Spinal cord (tissue), 9 donors: ENCODE measurements at regions not wholly inside any gene's neighbourhood (a gene's known extent, or its start where the extent isn't known, plus 50 kb on each side); places are given as distances from the start of the nearest gene placed in this dataset.

Source experiments
- DNase-seq, 6 donors: peaks; one replicate each; pipeline versions ENCODE4 v3.0.0 to v3.0.0-alpha.2; 2013 to 2015; ENCODE audit warnings: low spot score in 6 of 6, low read depth in 4 of 6
- H3K27ac ChIP-seq: one replicate; pipeline ENCODE4 v1.5.1; 2013; ENCODE audit warnings: low read depth, low read length, control low read depth
- H3K27me3 ChIP-seq: one replicate; pipeline ENCODE4 v1.6.1; 2013; ENCODE audit warnings: low read length; ENCODE audit not compliant: control insufficient read depth, insufficient read depth
- H3K36me3 ChIP-seq: one replicate; pipeline ENCODE4 v1.6.1; 2013; ENCODE audit warnings: low read length; ENCODE audit not compliant: control insufficient read depth, insufficient read depth
- H3K4me1 ChIP-seq: one replicate; pipeline ENCODE4 v1.6.1; 2013; ENCODE audit warnings: low read length; ENCODE audit not compliant: control insufficient read depth, insufficient read depth
- H3K4me3 ChIP-seq: one replicate; pipeline ENCODE4 v1.5.1; 2013; ENCODE audit warnings: low read depth, low read length, control low read depth
- H3K9me3 ChIP-seq: one replicate; pipeline ENCODE4 v1.6.1; 2013; ENCODE audit warnings: low read length; ENCODE audit not compliant: control insufficient read depth, insufficient read depth
- WGBS: methylation state at CpG from one replicate; pipeline ENCODE4 v1.1.5; 2013; ENCODE audit warnings: missing lambda C conversion rate; ENCODE audit not compliant: insufficient coverage; 5-methylcytosine and 5-hydroxymethylcytosine counted together
- donor health status: healthy.

GRCh38 chr20:56820984-56821383, 191.9 kb downstream of the TFAP2C start:
- no peaks in the 10 kb centered on the region for H3K4me1 ChIP-seq
- H3K27ac ChIP-seq, result no peak overlapping the region
- DNase-seq, result no peak
- no peaks in the 10 kb centered on the region for H3K36me3 ChIP-seq
- H3K27me3 ChIP-seq, result no peaks in the 10 kb centered on the region
- no peak overlapping the region for H3K4me3 ChIP-seq
- no peaks in the 10 kb centered on the region for H3K9me3 ChIP-seq
- 92% methylated on average over 3 of the region's 3 CpGs for WGBS

- DNase-seq, result no peak
- no peak overlapping the region for H3K4me3 ChIP-seq
- no peaks in the 10 kb centered on the region for H3K9me3 ChIP-seq
- H3K27ac ChIP-seq, result no peak overlapping the region
- H3K27me3 ChIP-seq, result peaks cover 17% of the 10 kb centered on the region
- no peaks in the 10 kb centered on the region for H3K36me3 ChIP-seq
- H3K4me1 ChIP-seq, result no peaks in the 10 kb centered on the region
- no CpG with 5 or more reads among the region's 4 CpGs for WGBS
These were observed 197.2 kb downstream of the TFAP2C start for GRCh38 chr20:56826306-56826704.

- no peaks in the 10 kb centered on the region for H3K36me3 ChIP-seq
- peaks cover 17% of the 10 kb centered on the region for H3K27me3 ChIP-seq
- no peaks in the 10 kb centered on the region for H3K4me1 ChIP-seq
- no peak overlapping the region for H3K27ac ChIP-seq
- 52% methylated on average over 15 of the region's 22 CpGs for WGBS
- H3K9me3 ChIP-seq, result no peaks in the 10 kb centered on the region
- peak in 2 of 6 donors; percentile 47 to 54 for DNase-seq
- H3K4me3 ChIP-seq, result no peak overlapping the region
These were observed 197.9 kb downstream of the TFAP2C start for GRCh38 chr20:56826705-56827665.

GRCh38 chr20:56827763-56828162, 198.7 kb downstream of the TFAP2C start:
- 41% methylated on average over 9 of the region's 14 CpGs for WGBS
- no peak for DNase-seq
- Histone ChIP-seq H3K36me3 (no peaks in the 10 kb centered on the region), H3K4me3 (no peak overlapping the region), H3K4me1 (no peaks in the 10 kb centered on the region), H3K27me3 (peaks cover 17% of the 10 kb centered on the region), H3K27ac (no peak overlapping the region), H3K9me3 (no peaks in the 10 kb centered on the region)

GRCh38 chr20:56828402-56828801, 199.3 kb downstream of the TFAP2C start:
- no peaks in the 10 kb centered on the region for H3K4me1 ChIP-seq
- H3K27ac ChIP-seq, result no peak overlapping the region
- no peak for DNase-seq
- H3K9me3 ChIP-seq, result no peaks in the 10 kb centered on the region
- H3K36me3 ChIP-seq, result no peaks in the 10 kb centered on the region
- WGBS, result 100% methylated on average over 6 of the region's 9 CpGs
- peaks cover 17% of the 10 kb centered on the region for H3K27me3 ChIP-seq
- H3K4me3 ChIP-seq, result no peak overlapping the region

GRCh38 chr20:56829788-56830385, 200.8 kb downstream of the TFAP2C start:
- H3K27me3 ChIP-seq, result peaks cover 17% of the 10 kb centered on the region
- H3K4me1 ChIP-seq, result no peaks in the 10 kb centered on the region
- WGBS, result 53% methylated on average over 11 of the region's 17 CpGs
- no peak overlapping the region for H3K27ac ChIP-seq
- H3K9me3 ChIP-seq, result no peaks in the 10 kb centered on the region
- no peak for DNase-seq
- H3K4me3 ChIP-seq, result no peak overlapping the region
- H3K36me3 ChIP-seq, result no peaks in the 10 kb centered on the region

- DNase-seq, result no peak
- Histone ChIP-seq H3K27ac (no peak overlapping the region), H3K4me3 (no peak overlapping the region), H3K4me1 (no peaks in the 10 kb centered on the region), H3K9me3 (no peaks in the 10 kb centered on the region), H3K27me3 (peaks cover 17% of the 10 kb centered on the region), H3K36me3 (no peaks in the 10 kb centered on the region)
- 63% methylated on average over 3 of the region's 4 CpGs for WGBS
These were observed 202.7 kb downstream of the TFAP2C start for GRCh38 chr20:56831795-56832194.

- no peak for DNase-seq
- Histone ChIP-seq H3K4me3 (no peak overlapping the region), H3K27me3 (peaks cover 13% of the 10 kb centered on the region), H3K9me3 (no peaks in the 10 kb centered on the region), H3K27ac (no peak overlapping the region), H3K36me3 (no peaks in the 10 kb centered on the region), H3K4me1 (no peaks in the 10 kb centered on the region)
- no CpG with 5 or more reads among the region's 5 CpGs for WGBS
These were observed 204.3 kb downstream of the TFAP2C start for GRCh38 chr20:56833427-56833826.

- Histone ChIP-seq H3K4me1 (peaks cover 3% of the 10 kb centered on the region), H3K9me3 (no peaks in the 10 kb centered on the region), H3K27ac (no peak overlapping the region), H3K4me3 (no peak overlapping the region), H3K36me3 (no peaks in the 10 kb centered on the region), H3K27me3 (peaks cover 2% of the 10 kb centered on the region)
- peak in 2 of 6 donors; percentile 28 to 75 for DNase-seq
- 78% methylated on average over 1 of the region's 4 CpGs for WGBS
These were observed 206.9 kb downstream of the TFAP2C start for GRCh38 chr20:56835829-56836550.
